HG02642 (cell line): ENCODE measurements at regions not wholly inside any gene's neighbourhood (a gene's known extent, or its start where the extent isn't known, plus 50 kb on each side); places are given as distances from the start of the nearest gene placed in this dataset.
"Not testable (repeated sequence)": the region's sequence is repeated elsewhere in the genome, so short reads cannot be mapped to it uniquely, and the experiment has no call there.

ENCODE experiments used
- ATAC-seq: cut with Tn5 transposase; IDR thresholded peaks from one replicate; pipeline ENCODE4 v1.9.1; 2021; ENCODE audit warnings: mild to moderate bottlenecking; ENCODE audit not compliant: unreplicated experiment, poor library complexity

DNA sequence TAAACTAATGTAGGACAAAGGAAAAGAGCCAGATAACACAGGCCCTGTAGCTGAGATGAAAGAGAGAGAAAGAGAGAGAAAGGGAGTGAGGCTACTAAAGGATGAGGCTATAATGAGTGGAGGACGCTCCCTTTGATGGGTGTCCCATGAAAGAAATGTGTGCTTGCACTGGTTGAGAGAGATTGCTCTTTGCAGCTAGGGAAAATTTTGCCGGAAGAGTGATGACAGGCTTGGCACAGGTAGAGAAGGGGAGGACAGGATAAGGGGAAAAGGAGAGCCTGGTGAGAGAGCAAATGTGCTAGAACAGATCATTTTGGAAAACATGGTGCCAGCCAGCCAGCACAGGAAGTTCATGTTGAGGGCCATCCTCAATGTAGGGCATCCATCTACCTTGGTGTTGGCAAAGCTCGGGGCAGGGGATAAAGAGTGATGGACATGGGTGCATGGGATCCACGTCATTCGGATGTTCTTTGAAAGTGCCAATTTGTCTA is 248.6 kb downstream of the BTG1 start:
- no peak for ATAC-seq

- ATAC-seq, result no peak
Measured at GRCh38 chr12:91896286-91897024, 249.2 kb downstream of the BTG1 start.

- ATAC-seq, result no peak
Measured at GRCh38 chr12:91894911-91895310, 250.7 kb downstream of the BTG1 start.

- ATAC-seq, result no peak
Measured at GRCh38 chr12:91893476-91893875, 252.2 kb downstream of the BTG1 start.

DNA sequence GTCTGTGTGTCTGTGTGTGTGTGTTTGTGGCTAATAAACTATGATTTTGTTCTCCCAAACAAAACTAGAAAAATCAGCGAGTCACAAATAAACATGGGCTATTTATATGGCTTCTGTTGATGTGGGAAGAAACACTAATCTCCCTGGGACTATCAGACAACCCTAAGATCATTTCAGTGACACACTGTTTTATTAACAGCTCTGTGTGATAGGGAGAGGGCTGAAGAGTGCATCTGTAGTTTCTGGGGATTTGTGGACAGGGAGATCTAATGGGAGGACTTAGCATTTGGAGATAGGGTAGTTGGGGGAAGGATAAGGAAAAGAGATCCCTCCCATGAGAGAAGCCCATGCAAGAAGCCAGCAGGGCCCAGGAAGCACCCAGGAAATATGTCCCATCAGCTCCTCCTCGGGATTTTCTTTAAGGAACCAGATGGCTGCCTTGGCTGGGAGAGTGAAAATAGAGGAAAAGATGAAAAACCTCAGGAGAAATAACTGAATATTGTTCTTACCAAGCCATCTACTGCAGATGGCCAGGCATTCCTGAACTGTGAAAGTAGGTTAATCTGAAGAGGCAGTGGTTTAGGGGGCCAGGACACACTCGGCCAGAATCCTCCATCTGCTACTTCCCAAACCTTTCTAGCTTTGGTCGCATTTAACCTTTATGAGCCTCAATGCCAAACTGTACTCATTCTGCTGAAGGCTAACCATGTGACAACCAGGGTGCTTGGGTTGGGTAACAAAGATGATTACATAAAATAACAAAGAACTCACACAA is 253.4 kb downstream of the BTG1 start:
- no peak for ATAC-seq

GRCh38 chr12:91890742-91891141 is 254.9 kb downstream of the BTG1 start:
- ATAC-seq, result no peak

DNA sequence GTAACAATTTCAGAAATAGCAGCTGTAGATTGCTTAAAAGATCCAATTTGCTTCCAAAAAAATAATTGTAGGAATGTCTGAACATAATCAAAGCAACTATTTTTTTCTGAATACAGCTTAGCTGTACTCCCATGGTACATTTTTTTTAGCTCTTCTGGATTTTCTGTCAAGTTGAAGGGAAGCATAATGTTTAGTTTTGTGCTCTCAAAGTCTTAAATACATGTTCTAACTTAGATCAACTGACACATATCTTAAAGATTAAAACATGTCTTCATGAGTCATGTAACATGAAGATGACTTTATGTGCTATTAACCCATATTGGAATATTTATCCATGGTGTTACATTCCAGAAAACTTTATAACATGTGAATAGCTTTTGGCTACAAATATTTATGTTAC is 255.7 kb downstream of the BTG1 start:
- ATAC-seq, result no peak

- no peak for ATAC-seq
Measured at GRCh38 chr12:91889059-91889458, 256.6 kb downstream of the BTG1 start.

DNA sequence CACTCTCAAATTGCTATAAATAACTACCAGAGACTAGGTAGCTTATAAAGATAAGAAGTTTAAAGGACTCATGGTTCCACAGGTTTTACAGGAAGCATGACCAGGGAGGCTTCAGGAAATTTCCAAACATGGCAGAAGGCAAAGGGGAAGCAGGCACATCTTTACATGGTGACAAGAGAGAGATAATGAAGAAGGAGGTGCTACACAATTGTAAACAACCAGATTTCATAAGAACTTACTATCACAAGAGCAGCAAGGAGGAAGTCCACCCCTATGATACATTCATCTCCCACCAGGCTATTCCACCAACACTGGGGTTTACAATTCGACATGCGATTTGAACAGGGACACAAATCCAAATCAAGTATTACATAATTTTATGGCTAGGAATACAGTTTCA is 257.7 kb downstream of the BTG1 start:
- ATAC-seq, result no peak

DNA sequence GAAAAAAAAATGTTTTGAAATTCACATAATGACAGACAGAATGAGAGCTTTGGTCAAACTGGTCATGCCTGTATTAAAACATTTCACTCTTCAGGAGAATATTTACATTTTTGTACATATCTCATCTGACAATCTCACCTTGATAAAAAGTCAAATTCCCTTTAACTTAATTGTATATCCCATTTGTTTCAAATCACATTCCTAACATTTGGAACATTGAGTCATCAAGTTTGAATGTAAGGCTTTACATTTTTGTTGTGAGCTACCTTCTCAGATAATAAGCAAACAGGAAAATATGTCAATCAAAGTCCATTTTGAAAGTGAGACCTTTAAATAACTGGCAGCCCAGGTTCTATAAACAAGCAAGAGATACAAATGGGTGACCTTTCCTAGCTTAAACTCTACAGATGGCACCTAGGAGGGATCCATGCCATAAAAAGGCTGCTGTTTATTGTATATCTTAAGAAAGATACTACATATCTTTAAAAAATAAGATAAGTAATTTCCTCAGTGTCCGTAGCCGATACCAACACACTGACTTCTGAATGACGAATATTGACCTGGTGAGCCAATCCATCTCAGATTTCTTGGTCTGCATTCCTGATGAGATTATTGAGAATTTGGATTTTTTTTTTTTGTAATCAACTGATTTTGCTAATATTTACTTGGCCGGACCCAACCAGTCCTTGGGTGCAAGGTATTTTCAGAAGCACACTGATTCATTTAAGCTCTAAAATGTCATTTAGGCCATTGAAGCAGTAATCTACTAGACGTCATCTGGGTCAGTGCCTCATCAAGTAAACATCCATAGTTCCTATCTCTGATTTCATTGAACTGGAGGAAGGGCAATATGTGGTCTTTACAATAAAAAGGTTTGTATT is 259.6 kb downstream of the BTG1 start:
- ATAC-seq, result no peak

- no peak for ATAC-seq
Measured at GRCh38 chr12:91884230-91884629, 261.4 kb downstream of the BTG1 start.

GRCh38 chr12:91883811-91884210 is 261.8 kb downstream of the BTG1 start:
- ATAC-seq, result no peak

GRCh38 chr12:91882910-91883309 is 262.7 kb downstream of the BTG1 start:
- no peak for ATAC-seq

- ATAC-seq, result no peak
Measured at GRCh38 chr12:91880528-91880927, 265.1 kb downstream of the BTG1 start.

DNA sequence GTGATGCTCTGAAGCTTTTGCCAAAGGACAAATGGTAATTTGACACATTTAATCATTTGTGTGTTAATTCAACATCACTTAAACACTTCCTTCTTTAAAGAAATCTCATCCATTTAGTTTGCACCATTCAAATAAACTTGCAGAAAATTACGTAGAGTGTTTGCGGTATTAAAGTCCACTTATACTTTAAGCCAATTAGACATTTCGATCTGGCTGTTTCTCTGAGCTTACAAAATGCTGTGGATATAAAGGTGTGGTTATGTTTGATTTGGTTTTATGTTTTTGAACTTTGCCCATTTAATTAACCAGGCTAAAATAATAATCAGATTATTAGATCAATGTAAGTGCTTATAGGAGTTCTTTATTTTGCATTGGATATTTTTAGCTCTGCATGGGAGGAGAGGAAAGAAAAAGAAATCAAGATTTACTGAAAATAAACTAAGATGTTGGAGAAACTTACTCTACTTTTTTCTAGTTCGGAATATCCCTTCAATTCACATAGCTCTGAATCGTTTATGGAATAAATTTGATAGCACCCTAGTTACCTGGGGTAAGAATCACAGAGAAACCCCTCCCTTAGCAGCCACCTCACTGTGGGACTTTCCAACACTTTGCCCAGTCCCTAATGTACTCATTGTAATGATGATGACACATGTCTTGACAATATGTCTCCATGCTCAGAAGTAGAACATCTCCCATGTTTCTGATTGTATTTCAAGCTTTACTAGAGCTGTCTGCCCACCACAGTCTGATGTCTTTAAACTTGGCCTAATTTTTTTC is 268.0 kb downstream of the BTG1 start:
- no peak for ATAC-seq

DNA sequence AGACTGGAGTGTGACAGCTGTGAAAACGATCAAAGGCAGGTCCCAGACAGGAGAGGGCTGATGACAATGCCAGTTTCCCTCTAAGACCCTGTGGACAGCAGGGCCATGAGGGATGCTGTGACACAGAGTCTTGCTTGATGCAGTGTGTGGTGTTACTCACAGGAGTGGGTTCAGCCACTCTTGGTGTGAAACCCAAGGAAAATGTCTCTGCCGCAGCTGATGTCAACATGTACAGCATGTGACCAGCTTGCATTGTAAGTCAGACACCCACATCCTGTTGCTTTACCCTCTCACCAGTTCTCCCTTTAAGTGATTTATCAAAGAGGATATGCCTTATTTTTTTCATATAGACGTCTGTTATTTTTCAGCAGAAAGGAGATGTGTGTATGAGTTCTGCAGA is 268.6 kb downstream of the BTG1 start:
- peak; percentile 77 for ATAC-seq

GRCh38 chr12:91875671-91876070 is 270.0 kb downstream of the BTG1 start:
- ATAC-seq, result not testable (repeated sequence)

DNA sequence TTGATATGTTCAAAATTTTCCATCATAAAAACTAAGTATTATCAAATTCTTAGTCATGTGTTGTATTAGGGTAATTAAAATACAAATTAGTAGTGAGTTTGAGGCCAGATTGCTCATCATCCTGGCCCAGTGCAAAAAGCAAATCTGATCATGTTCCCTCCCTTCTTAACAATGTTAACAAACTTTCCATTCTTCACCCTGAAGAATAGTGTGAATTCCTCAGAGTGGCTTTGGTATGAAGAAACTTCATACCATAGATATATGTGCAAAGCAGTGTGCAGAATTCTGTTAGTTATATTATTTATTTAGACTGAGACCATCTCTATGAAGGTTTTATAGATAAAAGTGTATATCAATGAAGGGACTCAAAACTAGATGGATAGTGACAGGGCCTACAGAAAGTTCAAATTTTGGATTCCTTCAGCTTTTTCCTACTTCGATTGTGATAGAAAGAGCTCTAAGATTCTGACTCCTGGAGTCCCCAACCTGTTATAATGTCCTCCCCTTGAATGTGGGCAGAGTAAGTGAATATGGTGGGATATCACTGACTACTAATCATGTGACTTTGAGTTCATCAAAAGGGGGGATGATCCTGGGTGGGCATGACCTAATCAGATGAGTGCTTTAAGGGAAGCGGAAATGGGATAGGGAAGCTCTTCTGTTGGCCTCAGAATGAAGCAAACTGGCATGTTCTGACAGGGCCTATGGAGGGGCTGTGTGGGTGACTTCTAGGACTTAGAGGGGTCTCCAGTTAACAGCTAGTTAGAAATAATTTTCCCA is 271.4 kb downstream of the BTG1 start:
- ATAC-seq, result no peak

DNA sequence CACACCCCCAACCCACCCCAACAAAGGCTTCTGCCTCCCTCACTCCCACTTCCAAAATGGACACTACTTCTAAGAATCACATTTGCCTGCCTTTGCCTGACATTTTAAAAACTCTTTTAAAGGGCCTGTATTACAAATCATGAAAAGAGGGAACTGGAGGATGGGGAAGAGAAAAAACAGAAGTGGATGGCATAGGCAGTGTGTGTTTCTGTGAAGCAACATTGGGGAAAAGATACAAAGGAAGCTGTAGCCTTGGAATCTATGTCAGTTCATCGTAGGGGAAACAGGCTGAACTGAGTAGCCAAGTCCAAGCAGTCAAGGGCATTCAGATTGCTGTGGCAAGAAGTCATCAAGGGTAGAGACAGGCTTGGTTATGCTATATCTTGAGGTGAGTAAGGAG is 273.9 kb downstream of the BTG1 start:
- ATAC-seq, result no peak
